ENCODE measurements at regions not wholly inside any gene's neighbourhood (a gene's known extent, or its start where the extent isn't known, plus 50 kb on each side); places are given as distances from the start of the nearest gene placed in this dataset.
"Not testable (repeated sequence)": the region's sequence is repeated elsewhere in the genome, so short reads cannot be mapped to it uniquely, and the experiment has no call there.

DNA sequence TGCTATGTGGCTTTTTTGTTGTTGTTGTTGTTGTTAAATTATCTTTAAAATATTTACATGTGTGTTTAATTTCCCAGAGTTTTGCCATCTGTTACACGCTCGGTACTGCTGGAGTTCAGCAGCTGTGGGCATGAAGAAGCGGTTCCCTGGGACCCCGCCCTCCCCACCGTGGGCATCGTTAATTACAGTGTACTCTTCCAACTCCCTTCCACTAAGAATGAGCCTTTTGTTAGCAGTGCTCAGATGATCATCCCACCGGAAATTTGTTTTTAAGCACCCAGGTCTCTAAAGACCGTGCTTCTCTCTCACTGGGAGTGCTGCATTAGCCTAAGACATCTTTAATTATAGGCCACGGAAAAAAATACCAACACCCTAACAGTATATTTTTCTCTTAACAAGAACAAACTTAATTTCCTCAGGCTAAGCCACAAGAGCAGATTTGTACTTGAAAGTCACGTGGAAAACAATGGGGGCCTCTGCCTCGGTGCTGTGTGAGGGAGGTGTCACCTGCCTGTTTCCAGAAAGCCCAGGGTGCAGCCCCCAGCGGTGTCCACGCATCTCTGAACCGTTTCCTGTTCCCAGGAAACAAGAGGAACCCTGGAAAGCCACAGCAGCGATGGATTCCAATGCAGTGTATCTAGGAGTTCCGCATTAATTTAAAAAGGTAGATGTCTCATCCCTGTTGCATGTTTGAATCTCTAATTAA, 113.3 kb upstream of the FRMD1 start:
- no peak for DNase-seq

DNA sequence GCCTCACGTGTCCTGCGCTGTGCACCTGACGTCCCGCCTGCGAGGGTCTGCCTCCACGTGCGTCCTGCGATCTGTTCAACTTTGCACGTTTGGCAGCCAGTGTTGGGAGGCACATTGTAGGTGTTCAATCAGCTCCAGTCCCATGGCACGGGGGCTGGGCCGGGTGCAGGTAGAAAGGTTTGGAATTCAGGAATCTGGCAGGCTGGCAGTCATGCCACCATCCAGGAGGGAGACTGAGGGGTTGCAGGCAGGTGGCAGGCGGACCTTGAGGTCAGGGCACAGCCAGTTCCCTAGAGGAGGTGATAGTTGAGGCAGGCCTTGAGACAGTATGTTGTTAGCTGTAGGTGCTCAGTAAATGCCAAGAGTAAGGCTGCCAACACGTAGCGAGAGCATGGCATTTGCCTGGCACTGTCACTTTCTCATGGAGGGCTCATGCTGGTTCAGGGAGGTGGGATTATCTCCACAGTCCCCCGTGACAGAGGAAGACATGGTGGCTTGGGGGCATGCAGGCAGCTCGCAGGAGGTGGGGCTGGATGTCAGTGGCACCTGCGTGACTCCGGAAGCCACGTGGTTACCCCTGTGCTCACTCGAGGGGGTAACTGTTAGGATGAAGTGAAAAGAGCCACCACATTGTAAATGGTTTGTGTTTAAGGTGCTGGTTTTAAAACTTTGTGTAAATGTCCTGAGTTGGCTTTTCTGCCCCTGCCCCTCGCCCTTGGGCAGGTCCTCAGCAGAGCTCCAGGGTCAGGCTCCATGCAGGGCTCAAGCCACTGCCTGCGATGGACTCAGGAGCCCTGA, 111.8 kb upstream of the FRMD1 start:
- no peak for DNase-seq

DNA sequence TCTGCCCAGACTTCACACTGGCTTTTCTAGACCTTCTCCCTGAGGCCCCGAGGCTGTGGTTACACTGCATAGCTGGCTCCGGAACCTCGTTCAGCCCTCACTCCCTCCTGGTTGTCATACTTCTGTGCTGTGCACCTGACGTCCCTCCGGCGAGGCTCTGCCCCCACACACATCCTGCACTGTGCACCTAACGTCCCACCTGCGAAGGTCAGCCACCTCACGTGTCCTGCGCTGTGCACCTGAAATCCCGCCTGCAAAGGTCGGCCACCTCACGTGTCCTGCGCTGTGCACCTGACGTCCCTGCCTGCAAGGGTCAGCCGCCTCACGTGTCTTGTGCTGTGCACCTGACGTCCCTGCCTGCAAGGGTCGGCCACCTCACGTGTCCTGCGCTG, 111.0 kb upstream of the FRMD1 start:
- no peak for DNase-seq

DNA sequence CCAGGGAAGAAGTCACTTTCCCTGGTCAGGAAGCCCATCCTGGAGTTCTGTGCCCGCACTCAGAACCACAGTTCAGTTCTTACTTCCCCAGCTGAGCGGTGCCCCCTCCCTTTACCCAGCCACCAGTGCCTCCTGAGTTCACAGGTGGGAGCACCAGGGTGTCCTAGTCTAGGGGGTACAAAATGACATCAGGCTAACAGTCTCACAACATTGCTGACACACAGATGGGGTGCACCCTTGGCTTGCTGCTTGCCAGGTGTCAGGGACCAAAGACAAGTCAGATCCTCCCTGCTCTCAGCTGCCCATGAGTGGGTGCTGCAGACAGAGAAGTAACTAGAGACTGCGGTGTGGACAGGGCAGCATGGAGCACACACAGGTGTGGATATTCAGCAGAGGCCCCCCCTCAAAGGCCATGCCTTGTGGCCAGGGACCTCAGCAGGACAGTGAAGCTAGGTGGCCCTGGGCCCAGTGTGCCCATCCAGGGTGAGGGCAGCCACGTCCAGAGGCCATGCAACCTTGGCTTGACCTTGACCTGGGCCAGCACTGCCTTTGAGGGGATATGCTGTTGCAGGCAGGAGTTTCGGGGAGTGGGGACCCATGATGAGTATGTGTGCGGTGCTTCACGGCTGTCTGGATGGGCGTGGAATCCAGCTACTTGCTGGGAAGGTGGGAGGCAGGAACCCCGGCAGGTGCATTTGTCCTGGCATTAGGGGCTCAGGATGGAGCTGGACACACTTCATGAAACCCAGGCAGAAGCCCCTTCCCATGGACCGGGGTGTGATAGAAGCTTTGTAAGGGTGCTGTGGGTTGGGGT, 110.4 kb upstream of the FRMD1 start:
- DNase-seq, result no peak

DNA sequence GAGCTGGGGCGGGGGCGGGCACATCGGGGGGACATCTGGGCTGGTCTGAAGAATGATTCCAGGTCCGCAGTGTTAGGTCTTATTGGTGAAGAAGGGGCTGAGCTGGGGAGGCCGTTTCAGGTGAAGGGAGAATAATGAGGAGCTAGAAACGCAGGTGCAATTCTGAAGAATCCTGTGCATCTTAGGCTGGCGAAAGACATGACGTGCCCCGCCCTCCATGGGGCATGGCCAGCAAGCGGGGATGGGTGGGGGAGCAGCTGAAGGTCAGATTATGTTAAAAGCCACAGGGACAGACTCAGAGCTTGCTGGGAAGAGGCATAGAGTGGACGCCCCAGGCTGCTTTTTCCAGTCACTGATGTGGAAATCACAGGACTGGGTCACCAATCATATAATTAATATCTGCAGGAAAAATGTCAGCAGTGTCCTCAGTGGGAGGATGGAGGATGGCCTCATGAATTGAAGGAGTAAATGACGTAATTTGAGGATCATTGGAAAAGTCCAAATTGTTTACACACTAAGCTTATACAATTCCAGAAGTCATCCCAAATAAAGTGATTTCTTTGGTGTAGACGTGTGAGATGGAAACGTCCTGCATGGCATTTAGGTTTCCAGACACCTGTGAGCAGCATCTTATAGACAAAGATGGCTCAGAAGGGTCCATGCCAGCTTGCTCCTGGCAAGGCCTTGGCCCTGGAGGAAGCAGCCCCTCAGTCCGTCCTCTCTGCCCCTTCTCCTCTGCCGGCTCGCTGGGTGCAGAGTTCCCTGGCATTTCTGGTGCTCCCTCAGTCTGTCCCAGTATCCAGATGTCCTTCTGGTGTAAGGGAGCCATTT, 109.6 kb upstream of the FRMD1 start:
- DNase-seq, result no peak

DNA sequence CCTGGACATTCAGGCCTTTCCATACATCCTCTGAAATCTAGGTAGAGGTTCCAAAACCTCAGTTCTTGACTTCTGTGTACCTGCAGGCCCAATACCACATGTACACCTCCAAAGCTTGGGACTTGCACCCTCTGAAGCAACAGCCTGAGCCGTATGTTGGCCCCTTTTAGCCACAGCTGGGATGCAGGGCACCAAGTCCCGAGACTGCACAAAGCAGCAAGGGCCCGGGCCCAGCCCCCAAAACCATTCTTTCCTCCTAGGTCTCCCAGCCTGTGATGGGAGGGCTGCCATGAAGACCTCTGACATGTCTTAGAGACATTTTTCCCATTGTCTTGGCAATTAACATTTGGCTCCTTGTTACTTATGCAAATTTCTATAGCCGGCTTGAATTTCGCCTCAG, 107.4 kb upstream of the FRMD1 start:
- no peak for DNase-seq

DNA sequence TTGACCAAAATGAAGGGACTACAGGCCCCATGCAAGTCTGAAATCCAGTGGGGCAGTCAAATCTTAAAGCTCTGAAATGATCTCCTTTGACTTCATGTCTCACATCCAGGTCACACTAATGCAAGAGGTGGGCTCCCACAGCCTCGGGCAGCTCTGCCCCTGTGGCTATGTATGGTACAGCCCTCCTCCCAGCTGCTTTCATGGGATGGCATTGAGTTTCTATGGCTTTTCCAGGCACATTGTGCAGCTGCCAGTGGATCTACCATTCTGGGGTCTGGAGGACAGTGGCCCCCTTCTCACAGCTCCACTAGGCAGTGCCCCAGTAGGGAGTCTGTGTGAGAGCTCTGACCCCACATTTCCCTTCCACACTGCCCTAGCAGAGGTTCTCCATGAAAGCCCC, 107.0 kb upstream of the FRMD1 start:
- DNase-seq, result not testable (repeated sequence)

DNA sequence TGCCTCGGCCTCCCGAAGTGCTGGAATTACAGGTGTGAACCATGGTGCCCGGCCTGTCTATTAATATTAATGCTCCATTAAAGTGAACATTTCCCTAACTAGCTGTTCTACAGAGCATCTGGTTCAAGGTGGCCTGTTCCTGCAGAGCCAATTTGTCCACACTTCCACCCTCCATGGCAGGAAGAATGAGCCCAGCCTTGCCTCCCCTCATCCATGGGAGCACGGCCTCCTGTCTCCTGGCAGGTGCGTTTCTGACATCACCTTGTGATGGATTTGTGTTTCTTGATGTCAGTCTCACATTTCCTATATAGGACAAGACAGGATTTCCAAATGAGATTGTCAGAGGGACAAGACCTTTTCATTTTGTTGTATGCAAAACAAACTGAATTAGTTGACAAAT, 105.7 kb upstream of the FRMD1 start:
- no peak for DNase-seq

DNA sequence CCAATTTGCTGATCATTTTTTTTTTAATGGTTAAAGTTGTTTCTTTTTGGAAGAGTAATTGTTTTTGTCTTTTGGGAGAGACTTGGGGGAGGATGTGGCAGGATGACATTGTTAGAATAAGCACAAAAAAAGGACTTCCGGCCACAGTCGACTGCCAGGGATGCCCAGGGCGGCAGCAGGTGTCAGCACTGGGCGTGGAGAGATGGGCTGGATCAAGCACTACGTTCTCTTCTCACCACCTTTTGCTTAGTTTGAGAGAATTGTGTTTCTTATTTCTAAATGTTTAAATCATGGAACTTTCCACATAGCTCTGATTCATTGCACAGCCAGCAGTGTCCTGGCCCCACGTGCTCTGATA, 104.6 kb upstream of the FRMD1 start:
- DNase-seq, result no peak

DNA sequence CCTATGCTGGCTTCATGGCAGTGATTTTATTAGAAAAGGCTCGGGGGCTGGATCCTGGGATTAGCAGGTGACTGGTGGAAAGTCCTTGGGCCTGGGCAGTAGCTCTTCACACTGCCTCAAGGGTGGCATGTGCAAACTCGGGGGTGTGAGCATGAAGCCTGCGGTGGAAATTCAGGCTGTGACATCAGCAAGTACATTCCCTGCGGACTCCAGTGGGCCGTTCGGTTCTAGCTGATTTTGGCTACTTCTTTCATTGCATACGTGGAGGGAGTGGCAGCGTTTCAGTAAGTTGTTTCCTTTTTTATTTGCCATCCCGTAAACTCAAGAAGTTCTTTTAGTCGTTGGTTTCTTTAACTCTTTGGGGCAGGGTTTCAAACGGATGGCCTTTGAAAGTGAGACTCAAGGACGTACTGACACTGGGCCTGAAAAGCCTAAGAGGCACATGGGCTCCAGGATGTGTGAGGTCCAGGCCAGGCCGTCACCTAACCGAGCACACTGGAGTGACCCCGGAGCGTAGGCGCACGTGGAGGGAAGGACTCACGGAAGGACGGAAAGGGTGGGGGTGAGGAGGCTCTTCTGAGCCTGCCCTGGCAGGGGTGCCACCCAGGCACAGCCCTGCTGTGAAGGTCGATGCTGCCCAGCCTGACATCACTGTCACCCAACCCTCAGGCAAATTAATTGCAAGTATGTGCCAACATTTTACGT, 104.0 kb upstream of the FRMD1 start:
- DNase-seq, result no peak

DNA sequence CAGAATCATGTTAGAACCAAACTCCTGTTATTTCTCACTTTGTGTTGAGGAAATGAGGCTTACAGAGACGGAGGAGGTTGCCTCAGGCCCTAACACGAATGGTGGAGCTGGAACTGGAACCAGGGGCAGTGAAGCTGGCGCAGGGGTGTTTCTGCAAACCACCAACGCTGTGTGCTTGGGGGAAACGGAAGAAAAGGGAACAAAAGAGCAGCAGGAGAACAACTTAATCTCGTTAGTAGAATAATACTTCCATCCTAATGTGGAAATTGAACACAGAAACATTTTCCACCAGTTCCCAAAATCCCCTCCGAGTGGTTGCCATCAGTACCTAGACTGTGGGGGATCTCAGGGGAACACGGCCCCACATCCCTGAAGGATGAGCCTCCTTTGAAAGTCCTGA, 103.4 kb upstream of the FRMD1 start:
- DNase-seq, result no peak

DNA sequence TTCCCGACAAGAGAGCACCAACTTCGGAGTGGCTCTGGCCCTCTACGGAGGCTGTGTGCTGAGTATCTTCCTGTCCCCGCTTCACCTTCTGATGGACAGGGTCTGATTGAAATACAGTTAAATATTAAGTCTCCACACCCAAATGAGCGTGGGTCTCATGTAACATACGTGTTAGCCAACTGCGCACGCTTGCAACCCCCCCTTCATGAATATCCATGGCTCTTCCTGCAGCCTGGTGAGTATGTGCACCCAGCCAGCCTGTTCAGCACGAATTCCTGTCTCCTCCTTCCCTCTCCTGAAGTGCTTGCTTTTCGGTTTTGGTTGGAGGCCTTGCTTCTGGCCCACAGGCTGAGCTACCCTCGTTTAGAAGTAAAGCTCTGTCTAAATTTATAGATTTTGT, 102.9 kb upstream of the FRMD1 start:
- no peak for DNase-seq

DNA sequence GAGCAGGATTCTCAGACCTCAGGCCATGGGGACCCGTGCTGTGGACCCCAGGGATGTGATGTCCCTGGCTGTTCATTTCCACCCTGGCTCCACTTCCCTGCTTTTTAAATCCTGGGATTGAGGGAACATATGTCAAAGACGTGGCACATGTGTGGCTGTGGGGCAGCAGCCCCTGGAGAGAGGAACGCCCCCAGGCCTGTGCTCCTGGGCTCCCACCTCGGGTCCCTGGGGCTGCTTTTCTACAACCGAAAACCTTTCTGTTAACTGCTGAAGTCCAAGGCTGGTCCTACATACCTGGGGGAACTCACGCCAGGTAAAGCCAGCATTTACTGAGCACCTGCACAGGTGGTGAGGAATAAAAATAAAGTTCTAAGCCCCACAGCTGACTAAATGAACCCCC, 102.3 kb upstream of the FRMD1 start:
- DNase-seq, result no peak

DNA sequence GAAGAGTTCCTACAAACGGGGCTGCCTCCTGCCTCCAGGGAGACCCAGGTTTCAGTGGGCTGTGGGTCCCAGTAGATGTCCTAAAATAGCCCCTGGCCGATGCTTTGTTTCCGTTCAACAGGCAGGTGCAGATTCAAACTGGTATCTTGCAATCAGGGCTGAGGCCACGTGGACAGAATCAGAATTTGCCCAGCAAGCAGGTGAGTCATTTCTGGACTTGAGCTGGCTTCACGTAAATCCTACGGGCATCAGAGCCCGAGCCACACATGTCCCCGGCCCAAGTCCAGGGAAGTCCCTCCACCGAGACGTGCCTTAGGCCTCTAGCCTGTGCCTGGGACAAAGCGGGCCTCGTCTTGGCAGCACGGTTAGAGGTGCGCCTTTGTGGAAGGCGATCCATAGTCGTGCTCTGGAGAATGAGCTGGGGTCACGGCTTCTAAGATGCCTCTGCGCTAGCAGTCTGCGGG, 101.6 kb upstream of the FRMD1 start:
- DNase-seq, result no peak

DNA sequence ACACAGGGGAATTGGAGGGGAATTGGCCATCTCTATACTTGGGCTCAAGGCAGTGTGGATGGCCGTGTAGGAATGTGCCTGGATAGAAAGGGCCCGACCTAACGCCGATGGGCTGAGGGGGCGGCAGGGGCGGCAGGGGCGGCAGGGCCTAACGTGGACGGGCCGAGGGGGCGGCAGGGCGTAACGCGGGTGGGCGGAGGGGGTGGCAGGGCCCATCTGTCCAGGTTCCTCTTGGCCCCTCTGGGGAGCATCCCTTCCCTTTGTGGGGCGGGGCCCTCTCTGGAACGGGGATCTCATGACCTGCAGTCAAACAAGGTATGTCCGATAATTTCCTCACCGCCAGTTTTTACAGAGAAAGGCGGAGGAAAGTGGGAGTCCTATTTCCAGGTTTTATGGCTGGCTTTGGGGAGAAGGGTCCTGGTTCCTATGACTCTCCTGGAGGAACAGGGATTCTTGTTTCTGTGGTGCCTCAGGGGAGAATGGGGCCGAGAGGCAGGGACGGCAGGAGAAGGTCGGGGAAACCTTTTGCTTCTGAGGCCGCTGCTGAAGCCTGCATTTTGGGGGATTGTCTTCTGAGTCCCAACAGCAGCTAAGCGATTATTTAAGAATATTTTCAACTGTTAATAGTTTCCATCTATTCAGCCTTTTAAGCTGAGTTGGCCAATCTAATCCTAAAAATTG, 100.8 kb upstream of the FRMD1 start:
- no peak for DNase-seq

DNA sequence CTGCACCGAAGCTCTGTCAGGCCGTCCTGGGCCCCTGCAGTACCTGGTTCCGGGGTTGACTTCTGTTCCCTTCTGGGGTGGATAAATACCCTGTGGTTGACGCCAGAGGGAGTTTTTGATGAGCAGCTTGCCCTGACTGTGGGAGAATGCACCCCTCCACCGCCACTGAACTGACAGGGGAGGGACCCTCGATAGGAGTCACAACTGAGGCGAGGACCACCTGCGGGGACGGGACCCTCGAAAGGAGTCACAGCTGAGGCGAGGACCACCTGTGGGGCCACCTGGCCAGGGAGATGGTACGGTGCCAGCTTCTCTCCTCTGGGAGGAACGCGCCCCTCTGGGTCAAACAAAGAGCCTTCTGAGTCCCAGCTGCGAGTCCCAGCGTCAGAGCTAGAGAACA, 100.1 kb upstream of the FRMD1 start:
- DNase-seq, result no peak

DNA sequence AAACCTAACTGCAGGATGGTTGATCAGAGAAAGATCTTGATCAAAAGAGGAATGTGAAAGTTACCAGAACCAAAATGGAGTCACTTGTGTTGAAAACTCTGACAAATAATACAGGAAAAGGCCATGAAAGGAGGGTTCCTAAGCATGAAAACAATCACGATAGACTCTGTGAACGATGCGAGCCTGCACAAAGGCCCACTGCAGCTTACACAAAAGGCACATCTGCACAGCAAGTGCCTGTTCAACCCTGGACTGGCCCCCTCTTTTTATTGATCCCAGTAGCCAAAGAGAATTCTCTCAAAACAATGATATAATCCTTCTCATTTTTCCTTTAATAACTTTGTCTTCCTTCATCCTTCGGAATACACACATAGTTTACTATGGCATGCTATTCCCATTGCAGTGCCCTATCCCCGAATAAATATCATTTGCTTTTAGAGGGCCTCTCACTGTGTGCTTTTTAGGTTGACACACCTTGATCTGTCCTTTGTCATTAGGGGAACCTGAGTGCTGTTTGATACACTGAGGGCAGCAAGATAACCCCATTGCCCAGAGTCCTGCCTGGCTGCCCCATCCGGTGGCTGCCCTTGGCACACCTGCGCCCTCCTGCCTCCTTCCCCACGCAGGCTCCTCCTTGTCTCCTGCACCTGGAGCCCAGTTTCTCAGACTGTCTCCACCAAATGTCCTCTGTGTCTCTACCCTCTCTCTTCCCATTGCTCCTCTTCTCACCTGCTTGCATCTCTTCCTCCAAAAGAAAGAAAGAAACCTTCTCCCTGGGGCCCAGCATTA, 98.3 kb upstream of the FRMD1 start:
- DNase-seq, result no peak

DNA sequence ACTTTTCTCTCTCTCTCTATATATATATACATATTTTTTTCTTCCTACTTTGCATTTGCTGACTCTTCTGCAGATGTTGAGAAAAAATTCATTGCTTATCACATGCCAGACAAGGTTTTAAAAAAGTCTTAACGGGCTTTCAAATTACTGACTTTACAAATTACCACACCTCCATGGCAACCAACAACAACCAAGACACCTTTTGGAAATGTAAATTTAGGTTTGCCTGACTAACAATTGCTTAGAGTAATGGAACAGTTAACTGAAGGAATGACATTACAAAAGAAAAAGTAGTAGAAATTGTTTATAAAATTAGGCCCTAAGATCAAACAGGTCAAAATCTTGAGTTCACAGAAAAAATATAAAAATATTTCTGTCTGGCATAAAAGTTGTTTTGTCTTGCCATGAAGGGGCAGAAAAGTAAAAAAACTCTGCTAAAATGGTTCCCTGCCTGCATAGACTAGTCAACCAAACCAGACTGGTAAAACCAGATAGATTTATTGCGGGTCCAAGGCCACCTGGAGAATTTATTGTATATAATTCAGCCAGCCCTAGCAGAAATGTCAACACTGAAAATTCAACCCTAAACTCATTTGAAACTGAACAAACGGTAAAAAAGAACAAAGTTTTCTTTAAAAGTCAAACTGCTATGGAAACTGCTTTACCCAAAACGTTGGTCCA, 92.8 kb upstream of the FRMD1 start:
- DNase-seq, result no peak

DNA sequence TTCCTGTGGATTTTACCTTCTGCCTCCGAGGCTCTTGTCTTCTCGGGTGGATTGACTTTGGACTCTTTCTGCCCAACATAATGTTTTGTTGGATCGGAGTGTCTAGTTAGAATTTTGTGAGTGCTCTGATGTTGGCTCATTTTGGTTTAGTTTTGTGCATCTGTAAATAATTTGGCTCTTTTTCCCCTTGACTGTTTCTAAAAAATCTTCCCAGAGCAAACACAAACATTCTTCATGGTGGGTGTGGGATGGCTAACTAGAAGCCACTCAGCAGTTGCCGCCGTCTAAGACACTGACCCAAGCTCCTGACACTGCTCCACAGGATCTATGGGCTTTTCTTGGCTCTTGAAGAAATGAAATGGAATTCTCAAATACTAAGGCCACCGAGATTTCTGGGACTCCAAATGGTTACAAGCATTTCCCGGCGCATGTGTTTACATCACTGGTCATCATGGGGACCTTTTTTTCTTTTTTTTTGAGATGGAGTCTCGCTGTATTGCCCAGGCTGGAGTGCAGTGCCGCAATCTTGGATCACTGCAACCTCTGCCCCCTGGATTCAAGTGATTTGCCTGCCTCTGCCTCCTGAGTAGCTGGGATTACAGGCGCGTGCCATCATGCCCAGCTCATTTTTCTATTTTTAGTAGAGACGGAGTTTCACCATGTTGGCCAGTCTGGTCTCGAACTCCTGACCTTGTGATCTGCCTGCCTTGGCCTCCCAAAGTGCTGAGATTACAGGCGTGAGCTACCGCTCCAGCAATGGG, 92.0 kb upstream of the FRMD1 start:
- DNase-seq, result no peak
